GM10248 (cell line): ENCODE measurements at regions not wholly inside any gene's neighbourhood (a gene's known extent, or its start where the extent isn't known, plus 50 kb on each side); places are given as distances from the start of the nearest gene placed in this dataset.

Experiments
- CTCF ChIA-PET: fragments of 300-600 bp; sonication (Branson Sonifier 250); formaldehyde crosslinking; extraction: SDS; loops from one replicate; lab custom pipeline; 2021; ENCODE audit warnings: antibody characterized with exemption; lab: Yijun Ruan, JAX
- POLR2A ChIA-PET: fragments of 350-650 bp; sonication (Branson Sonifier 250); formaldehyde crosslinking; extraction: SDS; loops from one replicate; lab custom pipeline; 2020; ENCODE audit warnings: antibody characterized with exemption; lab: Yijun Ruan, JAX
- DNase-seq: peaks from one replicate; pipeline ENCODE4 v3.0.0; 2012; ENCODE audit errors: extremely low spot score
- TF ChIP-seq, protein P1 (sequence below): IDR thresholded peaks from 2 replicates; pipeline ENCODE4 v1.5.1; 2012; ENCODE audit warnings: mild to moderate bottlenecking, low read depth; ENCODE audit errors: extremely low read depth, missing control alignments, control extremely low read depth

DNA sequence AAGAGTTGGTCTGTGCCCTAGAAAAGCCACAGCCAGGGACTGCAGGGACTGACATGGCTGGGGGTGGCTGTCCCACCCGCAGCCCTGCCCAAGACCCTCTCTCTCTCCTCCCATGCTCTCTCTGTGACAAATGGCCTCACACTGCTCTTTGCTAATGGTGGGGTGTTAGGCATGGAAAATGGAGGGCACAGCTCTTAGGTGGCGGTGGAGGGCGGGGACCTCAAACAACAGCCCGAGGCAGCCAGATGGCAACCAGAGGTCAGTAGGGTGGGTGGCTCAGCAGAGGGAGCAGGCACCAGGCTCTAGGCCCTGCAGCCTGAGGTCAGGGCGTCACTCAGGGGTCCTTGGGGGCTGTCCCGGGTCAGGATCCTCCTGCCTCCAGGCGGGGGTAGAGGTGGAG, 73.9 kb upstream of the DAB2IP start:
- ChIA-PET CTCF (no interaction called here), POLR2A (no interaction called here)
- TF ChIP-seq, protein P1, sequence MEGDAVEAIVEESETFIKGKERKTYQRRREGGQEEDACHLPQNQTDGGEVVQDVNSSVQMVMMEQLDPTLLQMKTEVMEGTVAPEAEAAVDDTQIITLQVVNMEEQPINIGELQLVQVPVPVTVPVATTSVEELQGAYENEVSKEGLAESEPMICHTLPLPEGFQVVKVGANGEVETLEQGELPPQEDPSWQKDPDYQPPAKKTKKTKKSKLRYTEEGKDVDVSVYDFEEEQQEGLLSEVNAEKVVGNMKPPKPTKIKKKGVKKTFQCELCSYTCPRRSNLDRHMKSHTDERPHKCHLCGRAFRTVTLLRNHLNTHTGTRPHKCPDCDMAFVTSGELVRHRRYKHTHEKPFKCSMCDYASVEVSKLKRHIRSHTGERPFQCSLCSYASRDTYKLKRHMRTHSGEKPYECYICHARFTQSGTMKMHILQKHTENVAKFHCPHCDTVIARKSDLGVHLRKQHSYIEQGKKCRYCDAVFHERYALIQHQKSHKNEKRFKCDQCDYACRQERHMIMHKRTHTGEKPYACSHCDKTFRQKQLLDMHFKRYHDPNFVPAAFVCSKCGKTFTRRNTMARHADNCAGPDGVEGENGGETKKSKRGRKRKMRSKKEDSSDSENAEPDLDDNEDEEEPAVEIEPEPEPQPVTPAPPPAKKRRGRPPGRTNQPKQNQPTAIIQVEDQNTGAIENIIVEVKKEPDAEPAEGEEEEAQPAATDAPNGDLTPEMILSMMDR = no peak
- DNase-seq = no peak

- ChIA-PET POLR2A (no interaction called here), CTCF (no interaction called here)
- DNase-seq = no peak
- TF ChIP-seq, protein P1 = no peak
Measured at GRCh38 chr9:121581786-121582600, 69.4 kb upstream of the DAB2IP start.

- ChIA-PET POLR2A (no interaction called here), CTCF (no interaction called here)
- TF ChIP-seq, protein P1 = no peak
- no peak for DNase-seq
Measured at GRCh38 chr9:121582641-121583040, 68.8 kb upstream of the DAB2IP start.

DNA sequence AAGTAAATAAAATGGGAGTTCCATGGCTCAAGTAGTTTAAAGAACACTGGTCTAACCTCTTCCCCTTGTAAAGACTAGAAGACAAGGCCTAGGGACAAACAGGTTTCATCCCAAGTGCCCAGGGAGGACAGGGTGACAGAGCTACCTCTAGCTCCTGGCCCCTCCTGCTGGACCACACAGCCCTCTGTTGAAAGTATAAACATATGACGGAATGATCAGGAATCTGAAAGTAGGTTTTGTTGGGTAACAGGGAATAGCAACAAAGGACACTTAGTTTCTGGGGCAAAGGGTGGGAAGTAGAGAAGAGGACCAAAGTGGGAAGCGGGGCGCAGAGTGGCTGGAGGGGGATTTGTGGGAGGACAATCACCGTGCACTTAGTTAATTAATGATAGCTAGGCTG, 67.0 kb upstream of the DAB2IP start:
- TF ChIP-seq, protein P1 = no peak
- DNase-seq = no peak
- ChIA-PET CTCF (no interaction called here), POLR2A (no interaction called here)

GRCh38 chr9:121587863-121588262, 63.6 kb upstream of the DAB2IP start:
- TF ChIP-seq, protein P1 = no peak
- ChIA-PET POLR2A (no interaction called here), CTCF (no interaction called here)
- no peak for DNase-seq

DNA sequence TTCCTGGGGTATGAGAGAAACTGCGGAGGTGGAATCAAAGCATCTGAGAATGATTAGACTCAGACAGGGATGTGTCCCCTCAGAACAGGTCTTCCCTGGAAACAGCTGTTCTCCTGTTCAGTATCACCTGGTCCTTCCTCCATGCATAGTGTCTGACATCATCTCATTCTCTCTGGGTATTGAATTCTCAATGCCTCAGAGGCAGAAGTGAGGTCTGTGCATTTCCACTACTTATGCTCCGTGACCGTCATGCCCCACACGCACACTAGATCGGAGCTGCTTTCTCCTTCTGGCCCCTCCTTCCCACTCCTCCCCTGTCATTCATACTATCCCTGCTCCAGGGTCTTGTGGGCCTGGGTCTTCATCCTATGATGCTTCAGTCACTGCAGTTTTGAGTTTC, 61.4 kb upstream of the DAB2IP start:
- CTCF ChIA-PET = interaction anchor here (1.2 kb wide), 1 partner anchor 14 kb away, joined by 5 read pairs; no protein-coding TSS in a partner anchor
- no peak for DNase-seq
- TF ChIP-seq, protein P1 = no peak
- POLR2A ChIA-PET = no interaction called here
